ENCODE measurements at regions not wholly inside any gene's neighbourhood (a gene's known extent, or its start where the extent isn't known, plus 50 kb on each side); places are given as distances from the start of the nearest gene placed in this dataset.

DNA sequence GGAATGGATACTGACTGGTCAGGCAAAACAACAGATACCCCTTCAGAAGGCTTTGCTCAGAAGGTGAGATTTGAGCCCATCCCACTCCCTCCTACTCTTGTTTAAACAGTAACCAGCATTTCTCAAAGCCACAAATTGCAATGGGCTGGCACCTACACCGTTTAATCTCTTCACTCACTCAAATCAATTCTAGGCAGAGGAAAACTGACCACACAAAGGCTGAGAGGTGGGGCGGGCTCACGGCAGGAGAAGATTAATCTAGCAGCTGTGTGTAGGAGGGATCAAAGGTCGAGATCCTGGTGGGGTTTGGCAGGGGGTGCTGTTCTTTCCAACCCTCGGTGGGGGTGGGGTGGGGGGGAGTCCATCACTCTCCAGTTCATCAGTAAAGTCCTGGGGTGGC lies 622.4 kb downstream of the BCOR start:
- Histone ChIP-seq H4K5ac (ENCODE audit: low read depth, low read length) (no peak overlapping the region), H3K23ac (ENCODE audit: low read depth, low read length) (no peak overlapping the region), H3K27ac (ENCODE audit: insufficient read depth, low read length) (no peak overlapping the region), H3K27me3 (ENCODE audit: control insufficient read depth, insufficient read depth, low read length) (peaks cover 16% of the 10 kb centered on the region; the same call in 1 of the 2 replicates), H3K4me3 (ENCODE audit: insufficient read depth, low read depth, low read length) (no peak overlapping the region), H2AK5ac (ENCODE audit: low read depth, low read length) (no peak overlapping the region), H2BK120ac (ENCODE audit: low read depth, low read length) (no peak overlapping the region), H3K4ac (ENCODE audit: low read depth, low read length) (no peak overlapping the region), H2AK9ac (replicated peaks; ENCODE audit: low read depth, low read length, poor library complexity) (no peak overlapping the region), H3K14ac (replicated peaks; ENCODE audit: low read depth, low read length) (no peak overlapping the region), H2BK5ac (ENCODE audit: low read depth, low read length, poor library complexity, severe bottlenecking) (no peak overlapping the region), H2BK20ac (ENCODE audit: low read depth, low read length) (no peak overlapping the region), H3K79me1 (ENCODE audit: low read depth in 1 of 2, low read length in 2 of 2) (no peaks in the 10 kb centered on the region), H4K8ac (ENCODE audit: low read depth in 2 of 2, low read length in 2 of 2) (no peak overlapping the region), H2AFZ (replicated peaks; ENCODE audit: low read length, poor library complexity) (no peak overlapping the region), H3K56ac (ENCODE audit: extremely low read depth, insufficient read depth, low read length) (no peak overlapping the region), H4K20me1 (ENCODE audit: insufficient read depth, low read length) (no peaks in the 10 kb centered on the region), H3K9me3 (ENCODE audit: control insufficient read depth, insufficient read depth, low read length) (no peaks in the 10 kb centered on the region; the same call in 1 of the 2 replicates), H3K36me3 (ENCODE audit: control insufficient read depth, insufficient read depth, low read length) (no peaks in the 10 kb centered on the region), H4K91ac (ENCODE audit: insufficient read depth, low read depth, low read length) (no peak overlapping the region), H3K9me1 (ENCODE audit: insufficient read depth, low read length) (no peaks in the 10 kb centered on the region), H3K9ac (ENCODE audit: low read depth, low read length) (no peak overlapping the region), H2BK15ac (ENCODE audit: low read depth, low read length) (no peak overlapping the region), H3K18ac (ENCODE audit: low read depth, low read length) (no peak overlapping the region), H3K4me1 (ENCODE audit: control insufficient read depth, insufficient read depth, low read length) (no peaks in the 10 kb centered on the region), H3K4me2 (ENCODE audit: low read depth, low read length) (no peak overlapping the region)
- dilution Hi-C loops (cut with HindIII; ENCODE audit: low sequenced_read_pairs, unreplicated experiment) (no loop called here), intact Hi-C loops (cut with micrococcal nuclease) (no loop called here), in situ Hi-C loops (cut with MboI; ENCODE audit: low sequenced_read_pairs) (no loop called here)
- no peak for TF ChIP-seq SMC3 (IDR thresholded peaks at IDR 0.05; ENCODE audit: low read depth, low read length)
- TF ChIP-seq BHLHE40 (IDR thresholded peaks at IDR 0.05; ENCODE audit: low read depth, low read length), result no peak
- TF ChIP-seq CTCF (conservative IDR thresholded peaks at IDR 0.05; ENCODE audit: low read depth, low read length), result no peak
- TF ChIP-seq CEBPB (IDR thresholded peaks at IDR 0.05; ENCODE audit: low read depth, low read length), result no peak
- no peak for TF ChIP-seq FOS (IDR thresholded peaks at IDR 0.05; ENCODE audit: low read depth, low read length)
- no TSS peak for BruUV-seq (replicated peaks)
- DNase-seq, result no peak
- no peak for ATAC-seq (ENCODE audit: low read depth)
- CTCF ChIA-PET, result no interaction called here
- no CpG with 5 or more reads among the region's 5 CpGs for WGBS, 2 experiments (ENCODE audit: extremely low coverage in 2 of 2, insufficient read length in 1 of 2)
- POLR2A ChIA-PET (ENCODE audit: unreplicated experiment), result no interaction called here

All from IMR-90 (cell line).